ENCODE measurements at regions not wholly inside any gene's neighbourhood (a gene's known extent, or its start where the extent isn't known, plus 50 kb on each side); places are given as distances from the start of the nearest gene placed in this dataset.

DNA sequence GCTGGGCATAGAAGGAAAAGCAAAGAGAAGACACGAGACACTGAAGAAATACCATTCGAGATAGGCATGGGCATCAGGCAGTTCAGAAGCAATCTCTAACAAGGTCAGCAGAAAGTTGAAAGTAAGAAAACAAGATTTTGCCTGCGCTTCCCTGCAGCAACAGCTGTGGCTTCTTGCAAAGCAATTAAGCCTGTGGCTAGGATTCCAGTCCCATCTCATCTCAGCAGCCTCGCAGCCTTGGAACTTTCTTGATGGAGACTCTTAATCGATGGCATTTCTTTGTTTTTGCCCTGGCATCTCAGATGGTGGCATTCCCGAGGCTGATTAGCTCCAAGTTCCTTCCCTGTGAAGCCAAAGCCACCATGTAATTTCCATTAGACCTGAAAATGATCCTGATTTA, 64.6 kb upstream of the SPAG17 start:
- Mint-ChIP-seq H3K27ac (ENCODE audit: unreplicated experiment) (no peak overlapping the region), H3K4me3 (ENCODE audit: unreplicated experiment) (no peak overlapping the region), H3K27me3 (ENCODE audit: low read depth, unreplicated experiment) (no peaks in the 10 kb centered on the region), H3K36me3 (ENCODE audit: low read depth, unreplicated experiment) (no peaks in the 10 kb centered on the region), H3K4me1 (ENCODE audit: low read depth, unreplicated experiment) (peaks cover 20% of the 10 kb centered on the region), H3K9me3 (ENCODE audit: unreplicated experiment) (no peaks in the 10 kb centered on the region)
- H4K20me1 ChIP-seq (ENCODE audit: insufficient read depth, low read length), result no peaks in the 10 kb centered on the region
- no peaks in the 10 kb centered on the region for H3K9me3 ChIP-seq (ENCODE audit: insufficient read depth, low read depth, low read length)
- no peak overlapping the region for H3K9ac ChIP-seq (ENCODE audit: low read length)
- no peaks in the 10 kb centered on the region for H3K79me2 ChIP-seq (ENCODE audit: insufficient read depth, low read length)
- H3K4me1 ChIP-seq (ENCODE audit: insufficient read depth, low read length), result no peaks in the 10 kb centered on the region
- H3K27ac ChIP-seq (ENCODE audit: low read depth, low read length), result no peak overlapping the region
- H3K36me3 ChIP-seq (ENCODE audit: insufficient read depth, low read length), result no peaks in the 10 kb centered on the region
- FAIRE-seq (no peak), DNase-seq (ENCODE audit: low read depth) (no peak)
- H2AFZ ChIP-seq (ENCODE audit: low read depth, low read length), result no peak overlapping the region
- H3K4me2 ChIP-seq (ENCODE audit: low read length), result no peak overlapping the region
- no peak overlapping the region for H3K4me3 ChIP-seq (ENCODE audit: insufficient read depth, low read depth, low read length)
- TF ChIP-seq, protein P1, sequence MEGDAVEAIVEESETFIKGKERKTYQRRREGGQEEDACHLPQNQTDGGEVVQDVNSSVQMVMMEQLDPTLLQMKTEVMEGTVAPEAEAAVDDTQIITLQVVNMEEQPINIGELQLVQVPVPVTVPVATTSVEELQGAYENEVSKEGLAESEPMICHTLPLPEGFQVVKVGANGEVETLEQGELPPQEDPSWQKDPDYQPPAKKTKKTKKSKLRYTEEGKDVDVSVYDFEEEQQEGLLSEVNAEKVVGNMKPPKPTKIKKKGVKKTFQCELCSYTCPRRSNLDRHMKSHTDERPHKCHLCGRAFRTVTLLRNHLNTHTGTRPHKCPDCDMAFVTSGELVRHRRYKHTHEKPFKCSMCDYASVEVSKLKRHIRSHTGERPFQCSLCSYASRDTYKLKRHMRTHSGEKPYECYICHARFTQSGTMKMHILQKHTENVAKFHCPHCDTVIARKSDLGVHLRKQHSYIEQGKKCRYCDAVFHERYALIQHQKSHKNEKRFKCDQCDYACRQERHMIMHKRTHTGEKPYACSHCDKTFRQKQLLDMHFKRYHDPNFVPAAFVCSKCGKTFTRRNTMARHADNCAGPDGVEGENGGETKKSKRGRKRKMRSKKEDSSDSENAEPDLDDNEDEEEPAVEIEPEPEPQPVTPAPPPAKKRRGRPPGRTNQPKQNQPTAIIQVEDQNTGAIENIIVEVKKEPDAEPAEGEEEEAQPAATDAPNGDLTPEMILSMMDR (IDR thresholded peaks at IDR 0.05; ENCODE audit: insufficient read depth, low read depth, low read length), result no peak
- TF ChIP-seq EZH2 (IDR thresholded peaks at IDR 0.05; ENCODE audit: insufficient read depth, low read length), result no peak
- H3K27me3 ChIP-seq (ENCODE audit: insufficient read depth, low read length), result no peaks in the 10 kb centered on the region

DNA sequence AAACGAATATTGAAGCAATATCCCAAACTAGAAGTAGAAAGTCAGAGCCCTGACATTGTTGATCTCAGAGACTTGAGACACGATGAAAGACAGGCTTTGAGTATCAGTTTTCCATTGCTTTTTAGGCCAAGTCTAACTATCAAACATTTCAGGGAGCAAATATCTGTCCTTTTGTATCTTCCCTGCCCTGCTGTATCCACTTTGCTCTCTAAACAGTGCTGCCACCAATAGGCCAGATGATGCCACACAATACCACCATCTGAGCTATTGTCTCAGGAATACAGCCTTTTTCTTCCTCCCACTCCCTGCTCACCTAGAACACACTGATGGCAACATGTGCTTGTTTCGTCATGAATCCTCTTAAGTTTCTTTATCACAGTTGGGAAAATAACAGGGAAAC, 62.6 kb upstream of the SPAG17 start:
- Histone ChIP-seq H3K4me3 (ENCODE audit: insufficient read depth, low read depth, low read length) (no peak overlapping the region), H3K27me3 (ENCODE audit: insufficient read depth, low read length) (no peaks in the 10 kb centered on the region), H2AFZ (ENCODE audit: low read depth, low read length) (no peak overlapping the region), H3K4me1 (ENCODE audit: insufficient read depth, low read length) (no peaks in the 10 kb centered on the region), H3K79me2 (ENCODE audit: insufficient read depth, low read length) (no peaks in the 10 kb centered on the region), H3K36me3 (ENCODE audit: insufficient read depth, low read length) (no peaks in the 10 kb centered on the region), H3K9ac (ENCODE audit: low read length) (no peak overlapping the region), H3K9me3 (ENCODE audit: insufficient read depth, low read depth, low read length) (no peaks in the 10 kb centered on the region), H3K4me2 (ENCODE audit: low read length) (no peak overlapping the region), H3K27ac (ENCODE audit: low read depth, low read length) (no peak overlapping the region), H4K20me1 (ENCODE audit: insufficient read depth, low read length) (no peaks in the 10 kb centered on the region)
- Mint-ChIP-seq H3K4me3 (ENCODE audit: unreplicated experiment) (no peak overlapping the region), H3K27me3 (ENCODE audit: low read depth, unreplicated experiment) (no peaks in the 10 kb centered on the region), H3K4me1 (ENCODE audit: low read depth, unreplicated experiment) (peaks cover 4% of the 10 kb centered on the region), H3K36me3 (ENCODE audit: low read depth, unreplicated experiment) (no peaks in the 10 kb centered on the region), H3K27ac (ENCODE audit: unreplicated experiment) (no peak overlapping the region), H3K9me3 (ENCODE audit: unreplicated experiment) (peaks cover 2% of the 10 kb centered on the region)
- TF ChIP-seq, protein P1 (IDR thresholded peaks at IDR 0.05; ENCODE audit: insufficient read depth, low read depth, low read length), result no peak
- TF ChIP-seq EZH2 (IDR thresholded peaks at IDR 0.05; ENCODE audit: insufficient read depth, low read length), result no peak
- FAIRE-seq (peak; percentile 29), DNase-seq (ENCODE audit: low read depth) (peak; percentile 3)

DNA sequence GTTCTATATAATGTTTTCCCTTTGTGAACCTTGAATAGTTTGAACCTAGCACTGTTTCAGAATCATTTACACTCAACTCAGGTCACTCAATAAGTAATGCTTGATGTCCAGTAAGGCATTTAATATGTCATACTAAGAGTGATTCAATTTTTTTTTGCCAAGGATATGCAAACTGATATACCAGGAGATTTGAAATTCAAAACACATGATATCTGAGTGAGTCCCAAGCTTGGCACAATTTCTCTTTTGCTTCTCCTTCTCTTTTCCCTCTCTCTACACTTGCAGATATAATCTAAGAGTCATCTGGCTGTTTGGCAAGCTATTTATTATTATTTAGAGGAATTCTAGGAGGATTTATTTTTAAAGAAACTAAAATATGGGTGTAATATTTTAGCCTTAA, 61.6 kb upstream of the SPAG17 start:
- FAIRE-seq (no peak), DNase-seq (ENCODE audit: low read depth) (no peak)
- H3K4me3 ChIP-seq (ENCODE audit: insufficient read depth, low read depth, low read length), result no peak overlapping the region
- H3K36me3 ChIP-seq (ENCODE audit: insufficient read depth, low read length), result no peaks in the 10 kb centered on the region
- no peaks in the 10 kb centered on the region for H3K27me3 Mint-ChIP-seq (ENCODE audit: low read depth, unreplicated experiment)
- H3K36me3 Mint-ChIP-seq (ENCODE audit: low read depth, unreplicated experiment), result no peaks in the 10 kb centered on the region
- H3K27ac Mint-ChIP-seq (ENCODE audit: unreplicated experiment), result no peak overlapping the region
- H3K4me2 ChIP-seq (ENCODE audit: low read length), result no peak overlapping the region
- TF ChIP-seq EZH2 (IDR thresholded peaks at IDR 0.05; ENCODE audit: insufficient read depth, low read length), result no peak
- TF ChIP-seq, protein P1 (IDR thresholded peaks at IDR 0.05; ENCODE audit: insufficient read depth, low read depth, low read length), result no peak
- no peaks in the 10 kb centered on the region for H3K27me3 ChIP-seq (ENCODE audit: insufficient read depth, low read length)
- H3K4me1 ChIP-seq (ENCODE audit: insufficient read depth, low read length), result no peaks in the 10 kb centered on the region
- no peak overlapping the region for H3K4me3 Mint-ChIP-seq (ENCODE audit: unreplicated experiment)
- no peaks in the 10 kb centered on the region for H3K79me2 ChIP-seq (ENCODE audit: insufficient read depth, low read length)
- H3K9me3 ChIP-seq (ENCODE audit: insufficient read depth, low read depth, low read length), result no peaks in the 10 kb centered on the region
- H3K9me3 Mint-ChIP-seq (ENCODE audit: unreplicated experiment), result peaks cover 2% of the 10 kb centered on the region
- no peaks in the 10 kb centered on the region for H4K20me1 ChIP-seq (ENCODE audit: insufficient read depth, low read length)
- H2AFZ ChIP-seq (ENCODE audit: low read depth, low read length), result no peak overlapping the region
- peaks cover 4% of the 10 kb centered on the region for H3K4me1 Mint-ChIP-seq (ENCODE audit: low read depth, unreplicated experiment)
- H3K27ac ChIP-seq (ENCODE audit: low read depth, low read length), result no peak overlapping the region
- no peak overlapping the region for H3K9ac ChIP-seq (ENCODE audit: low read length)

Measured in astrocyte (in vitro differentiated cells and primary cell).